ENCODE measurements at regions not wholly inside any gene's neighbourhood (a gene's known extent, or its start where the extent isn't known, plus 50 kb on each side); places are given as distances from the start of the nearest gene placed in this dataset.

DNA sequence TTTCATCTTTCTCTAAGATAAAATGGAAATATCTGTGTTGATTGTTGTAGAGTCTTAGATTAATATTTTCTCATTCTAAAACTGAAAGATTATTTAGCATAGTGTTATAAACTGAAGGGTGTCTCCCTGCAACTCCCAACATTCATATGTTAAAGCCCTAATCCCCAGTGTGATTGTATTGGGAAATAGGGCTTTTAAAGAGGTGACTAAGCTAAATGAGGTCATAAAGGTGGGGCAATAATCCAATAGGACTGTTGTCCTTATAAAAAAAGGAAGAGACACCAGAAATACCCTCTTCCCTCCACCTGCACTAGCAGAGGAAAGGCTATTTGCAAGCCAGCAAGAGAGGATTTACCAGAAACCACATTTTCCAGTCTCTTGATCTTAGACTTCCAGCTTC is 1626.4 kb downstream of the C4orf33 start:
- Histone ChIP-seq H3K79me2 (ENCODE audit: insufficient read depth, low read length) (no peaks in the 10 kb centered on the region), H4K20me1 (ENCODE audit: insufficient read depth, low read length) (no peaks in the 10 kb centered on the region), H3K4me3 (replicated peaks in 1 of 3; ENCODE audit: low read depth in 2 of 3, low read length in 3 of 3) (no peak overlapping the region), H3K27ac (ENCODE audit: low read depth in 1 of 2, low read length in 2 of 2) (no peak overlapping the region), H3K9me3 (replicated peaks in 1 of 2; ENCODE audit: control insufficient read depth in 1 of 2, insufficient read depth in 1 of 2, low read length in 2 of 2) (no peaks in the 10 kb centered on the region), H3K4me2 (replicated peaks; ENCODE audit: extremely low read depth, low read length, poor library complexity, severe bottlenecking) (no peak overlapping the region), H2AFZ (ENCODE audit: insufficient read depth, low read depth, low read length, poor library complexity, severe bottlenecking) (no peak overlapping the region), H3K4me1 (ENCODE audit: control insufficient read depth in 1 of 2, insufficient read depth in 2 of 2, low read length in 2 of 2) (no peaks in the 10 kb centered on the region), H3K36me3 (replicated peaks in 1 of 2; ENCODE audit: control insufficient read depth in 1 of 2, insufficient read depth in 2 of 2, low read length in 2 of 2) (no peaks in the 10 kb centered on the region), H3K9ac (ENCODE audit: insufficient read depth, low read length, poor library complexity, severe bottlenecking) (no peak overlapping the region), H3K27me3 (ENCODE audit: control insufficient read depth in 2 of 2, insufficient read depth in 2 of 2, low read length in 2 of 2) (no peaks in the 10 kb centered on the region)
- Mint-ChIP-seq H3K9me3 (no peaks in the 10 kb centered on the region), H3K4me3 (no peak overlapping the region), H3K27me3 (ENCODE audit: low read depth in 3 of 3) (no peaks in the 10 kb centered on the region), H3K27ac (no peak overlapping the region), H3K36me3 (no peaks in the 10 kb centered on the region), H3K4me1 (no peaks in the 10 kb centered on the region)
- intact Hi-C loops (cut with micrococcal nuclease) = no loop called here
- TF ChIP-seq, protein P1, sequence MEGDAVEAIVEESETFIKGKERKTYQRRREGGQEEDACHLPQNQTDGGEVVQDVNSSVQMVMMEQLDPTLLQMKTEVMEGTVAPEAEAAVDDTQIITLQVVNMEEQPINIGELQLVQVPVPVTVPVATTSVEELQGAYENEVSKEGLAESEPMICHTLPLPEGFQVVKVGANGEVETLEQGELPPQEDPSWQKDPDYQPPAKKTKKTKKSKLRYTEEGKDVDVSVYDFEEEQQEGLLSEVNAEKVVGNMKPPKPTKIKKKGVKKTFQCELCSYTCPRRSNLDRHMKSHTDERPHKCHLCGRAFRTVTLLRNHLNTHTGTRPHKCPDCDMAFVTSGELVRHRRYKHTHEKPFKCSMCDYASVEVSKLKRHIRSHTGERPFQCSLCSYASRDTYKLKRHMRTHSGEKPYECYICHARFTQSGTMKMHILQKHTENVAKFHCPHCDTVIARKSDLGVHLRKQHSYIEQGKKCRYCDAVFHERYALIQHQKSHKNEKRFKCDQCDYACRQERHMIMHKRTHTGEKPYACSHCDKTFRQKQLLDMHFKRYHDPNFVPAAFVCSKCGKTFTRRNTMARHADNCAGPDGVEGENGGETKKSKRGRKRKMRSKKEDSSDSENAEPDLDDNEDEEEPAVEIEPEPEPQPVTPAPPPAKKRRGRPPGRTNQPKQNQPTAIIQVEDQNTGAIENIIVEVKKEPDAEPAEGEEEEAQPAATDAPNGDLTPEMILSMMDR (IDR thresholded peaks at IDR 0.05) = no peak
- no peak for DNase-seq

DNA sequence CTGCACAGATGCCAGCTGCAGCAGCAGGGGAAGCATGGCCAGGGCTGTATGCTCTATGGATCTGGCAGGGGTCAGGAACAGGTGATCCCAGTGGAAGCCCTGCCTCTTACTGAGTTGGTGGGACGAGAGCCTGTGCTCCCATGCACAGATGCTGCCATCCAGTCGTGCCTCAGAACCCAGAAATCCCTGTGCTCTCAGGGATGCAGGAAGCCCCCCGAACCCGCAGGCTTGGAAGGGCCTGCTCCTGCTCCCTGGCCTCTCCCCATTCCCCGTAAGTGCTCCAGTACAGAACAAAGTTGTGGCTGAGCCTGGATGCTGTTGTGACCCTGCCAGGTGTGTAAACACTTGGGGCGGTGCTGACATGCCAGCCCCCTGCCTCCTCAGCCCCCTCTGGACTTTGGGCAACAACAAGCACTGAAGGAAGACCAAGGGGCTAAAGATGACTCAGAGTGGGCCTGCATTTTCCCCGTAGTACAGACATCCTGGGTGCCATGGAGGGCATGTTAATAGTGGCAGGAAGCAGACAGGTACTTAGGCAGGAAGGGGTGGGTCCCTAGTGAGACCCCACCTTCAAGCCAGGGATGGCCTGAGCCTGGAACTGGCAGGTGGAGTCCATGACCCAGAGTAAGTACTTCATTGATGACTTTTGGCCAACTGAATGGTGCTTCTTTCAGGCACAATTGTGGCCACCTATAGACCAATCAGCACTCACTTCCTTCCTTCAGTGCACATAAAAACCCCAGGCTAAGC is 1640.7 kb downstream of the C4orf33 start:
- intact Hi-C loops (cut with micrococcal nuclease) = no loop called here

More for the DNA sequence above, 1640.7 kb downstream of the C4orf33 start:
- Mint-ChIP-seq H3K27ac (no peak overlapping the region), H3K4me3 (no peak overlapping the region), H3K27me3 (ENCODE audit: low read depth in 3 of 3) (no peaks in the 10 kb centered on the region), H3K36me3 (no peaks in the 10 kb centered on the region), H3K4me1 (no peaks in the 10 kb centered on the region), H3K9me3 (peaks cover 0 to 22% (median 2%) of the 10 kb centered on the region in 7 donors)
- Histone ChIP-seq H3K9me3 (replicated peaks in 1 of 2; ENCODE audit: control insufficient read depth in 1 of 2, insufficient read depth in 1 of 2, low read length in 2 of 2) (peaks cover 16 to 24% of the 10 kb centered on the region in 2 donors), H3K4me1 (ENCODE audit: control insufficient read depth in 1 of 2, insufficient read depth in 2 of 2, low read length in 2 of 2) (no peaks in the 10 kb centered on the region), H3K27ac (ENCODE audit: low read depth in 1 of 2, low read length in 2 of 2) (no peak overlapping the region), H3K27me3 (ENCODE audit: control insufficient read depth in 2 of 2, insufficient read depth in 2 of 2, low read length in 2 of 2) (no peaks in the 10 kb centered on the region), H4K20me1 (ENCODE audit: insufficient read depth, low read length) (no peaks in the 10 kb centered on the region), H3K36me3 (replicated peaks in 1 of 2; ENCODE audit: control insufficient read depth in 1 of 2, insufficient read depth in 2 of 2, low read length in 2 of 2) (no peaks in the 10 kb centered on the region), H3K4me3 (replicated peaks in 1 of 3; ENCODE audit: low read depth in 2 of 3, low read length in 3 of 3) (no peak overlapping the region), H3K4me2 (replicated peaks; ENCODE audit: extremely low read depth, low read length, poor library complexity, severe bottlenecking) (no peak overlapping the region), H3K79me2 (ENCODE audit: insufficient read depth, low read length) (no peaks in the 10 kb centered on the region), H3K9ac (ENCODE audit: insufficient read depth, low read length, poor library complexity, severe bottlenecking) (no peak overlapping the region), H2AFZ (ENCODE audit: insufficient read depth, low read depth, low read length, poor library complexity, severe bottlenecking) (no peak overlapping the region)
- TF ChIP-seq, protein P1 (IDR thresholded peaks at IDR 0.05) = no peak
- WGBS (ENCODE audit: insufficient coverage) = 88% methylated on average over 7 of the region's 7 CpGs
- no peak for DNase-seq
